Suprapubic skin (tissue), 4 donors: ENCODE measurements at regions not wholly inside any gene's neighbourhood (a gene's known extent, or its start where the extent isn't known, plus 50 kb on each side); places are given as distances from the start of the nearest gene placed in this dataset.

Experiments
- DNase-seq, 2 donors: peaks; one replicate each; pipeline ENCODE4 v3.0.0-alpha.2; 2019; ENCODE audit warnings: low spot score in 2 of 2
- H3K27ac ChIP-seq: fragments of 200-600 bp; sonication (generic); one replicate; pipeline ENCODE4 v1.5.1; 2019
- H3K27me3 ChIP-seq: fragments of 200-600 bp; sonication (generic); one replicate; pipeline ENCODE4 v1.5.1; 2019
- H3K36me3 ChIP-seq: fragments of 200-600 bp; sonication (generic); one replicate; pipeline ENCODE4 v1.5.1; 2019
- H3K4me1 ChIP-seq: fragments of 200-600 bp; sonication (generic); one replicate; pipeline ENCODE4 v1.5.1; 2019
- H3K4me3 ChIP-seq: fragments of 200-600 bp; sonication (generic); one replicate; pipeline ENCODE4 v1.5.1; 2019; ENCODE audit warnings: mild to moderate bottlenecking
- H3K9me3 ChIP-seq: fragments of 200-600 bp; sonication (generic); one replicate; pipeline ENCODE4 v1.5.1; 2019
- EP300 ChIP-seq: sonication (generic); formaldehyde crosslinking; IDR thresholded peaks from one replicate; pipeline ENCODE4 v1.6.1; 2017; ENCODE audit warnings: antibody characterized with exemption
- POLR2A ChIP-seq, 2 donors: fragments of 450-650 bp; IDR thresholded peaks; one replicate each; pipeline ENCODE4 v1.6.1; 2017; ENCODE audit warnings: antibody characterized with exemption in 2 of 2, mild to moderate bottlenecking in 2 of 2, moderate library complexity in 2 of 2
- POLR2AphosphoS5 ChIP-seq, 3 donors: sonication (generic); formaldehyde crosslinking; IDR thresholded peaks; one replicate each; pipeline ENCODE4 v1.6.1; 2017; ENCODE audit warnings: antibody characterized with exemption in 3 of 3
- WGBS: methylation state at CpG from one replicate; pipeline ENCODE4 v1.1.5; 2018; 5-methylcytosine and 5-hydroxymethylcytosine counted together
- TF ChIP-seq, protein P1 (sequence below), 2 donors: fragments of 200-600 bp in 1 of 2; fragments of 450-650 bp in 1 of 2; sonication (generic) in 1 of 2; IDR thresholded peaks; one replicate each; pipeline ENCODE4 v1.5.1; 2016 to 2019; ENCODE audit warnings: antibody characterized with exemption in 2 of 2, mild to moderate bottlenecking in 1 of 2, moderate library complexity in 1 of 2

DNA sequence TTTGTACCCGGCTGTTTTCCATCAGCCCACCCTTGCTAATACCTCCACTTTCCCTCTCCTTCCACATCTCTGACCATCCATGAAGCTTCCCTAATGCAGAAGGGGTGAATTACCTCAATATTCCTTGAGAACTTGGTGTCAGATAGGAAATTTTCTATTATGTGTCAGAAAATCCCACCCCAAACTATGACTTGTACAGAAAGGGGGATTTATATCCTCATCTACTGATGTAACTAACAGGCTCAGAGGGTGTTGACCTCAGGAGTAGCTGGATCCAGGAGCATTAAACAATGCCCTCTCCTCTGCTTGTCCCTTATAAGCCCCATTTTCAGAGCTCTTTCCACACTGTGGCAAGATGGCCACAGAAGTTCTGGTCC, 242.8 kb upstream of the TLE3 start:
- Histone ChIP-seq H3K9me3 (no peaks in the 10 kb centered on the region), H3K27me3 (no peaks in the 10 kb centered on the region), H3K4me1 (peaks cover 3% of the 10 kb centered on the region), H3K27ac (no peak overlapping the region), H3K4me3 (no peak overlapping the region), H3K36me3 (no peaks in the 10 kb centered on the region)
- TF ChIP-seq POLR2AphosphoS5 (IDR thresholded peaks at IDR 0.05) (no peak), EP300 (no peak)
- TF ChIP-seq, protein P1, sequence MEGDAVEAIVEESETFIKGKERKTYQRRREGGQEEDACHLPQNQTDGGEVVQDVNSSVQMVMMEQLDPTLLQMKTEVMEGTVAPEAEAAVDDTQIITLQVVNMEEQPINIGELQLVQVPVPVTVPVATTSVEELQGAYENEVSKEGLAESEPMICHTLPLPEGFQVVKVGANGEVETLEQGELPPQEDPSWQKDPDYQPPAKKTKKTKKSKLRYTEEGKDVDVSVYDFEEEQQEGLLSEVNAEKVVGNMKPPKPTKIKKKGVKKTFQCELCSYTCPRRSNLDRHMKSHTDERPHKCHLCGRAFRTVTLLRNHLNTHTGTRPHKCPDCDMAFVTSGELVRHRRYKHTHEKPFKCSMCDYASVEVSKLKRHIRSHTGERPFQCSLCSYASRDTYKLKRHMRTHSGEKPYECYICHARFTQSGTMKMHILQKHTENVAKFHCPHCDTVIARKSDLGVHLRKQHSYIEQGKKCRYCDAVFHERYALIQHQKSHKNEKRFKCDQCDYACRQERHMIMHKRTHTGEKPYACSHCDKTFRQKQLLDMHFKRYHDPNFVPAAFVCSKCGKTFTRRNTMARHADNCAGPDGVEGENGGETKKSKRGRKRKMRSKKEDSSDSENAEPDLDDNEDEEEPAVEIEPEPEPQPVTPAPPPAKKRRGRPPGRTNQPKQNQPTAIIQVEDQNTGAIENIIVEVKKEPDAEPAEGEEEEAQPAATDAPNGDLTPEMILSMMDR (IDR thresholded peaks at IDR 0.05) = no peak
- DNase-seq = no peak
- WGBS = 88% methylated on average over 1 of the region's 1 CpG

- no peaks in the 10 kb centered on the region for H3K9me3 ChIP-seq
- no peak for TF ChIP-seq POLR2A (IDR thresholded peaks at IDR 0.05)
- TF ChIP-seq EP300 = no peak
- no peak for TF ChIP-seq POLR2AphosphoS5 (IDR thresholded peaks at IDR 0.05)
- TF ChIP-seq, protein P1 (IDR thresholded peaks at IDR 0.05) = no peak
- no peaks in the 10 kb centered on the region for H3K36me3 ChIP-seq
- no peak overlapping the region for H3K27ac ChIP-seq
- no peaks in the 10 kb centered on the region for H3K27me3 ChIP-seq
- no peak overlapping the region for H3K4me3 ChIP-seq
- 68% methylated on average over 11 of the region's 11 CpGs for WGBS
- peaks cover 3% of the 10 kb centered on the region for H3K4me1 ChIP-seq
- no peak for DNase-seq
Measured at GRCh38 chr15:70339571-70340493, 242.1 kb upstream of the TLE3 start.

DNA sequence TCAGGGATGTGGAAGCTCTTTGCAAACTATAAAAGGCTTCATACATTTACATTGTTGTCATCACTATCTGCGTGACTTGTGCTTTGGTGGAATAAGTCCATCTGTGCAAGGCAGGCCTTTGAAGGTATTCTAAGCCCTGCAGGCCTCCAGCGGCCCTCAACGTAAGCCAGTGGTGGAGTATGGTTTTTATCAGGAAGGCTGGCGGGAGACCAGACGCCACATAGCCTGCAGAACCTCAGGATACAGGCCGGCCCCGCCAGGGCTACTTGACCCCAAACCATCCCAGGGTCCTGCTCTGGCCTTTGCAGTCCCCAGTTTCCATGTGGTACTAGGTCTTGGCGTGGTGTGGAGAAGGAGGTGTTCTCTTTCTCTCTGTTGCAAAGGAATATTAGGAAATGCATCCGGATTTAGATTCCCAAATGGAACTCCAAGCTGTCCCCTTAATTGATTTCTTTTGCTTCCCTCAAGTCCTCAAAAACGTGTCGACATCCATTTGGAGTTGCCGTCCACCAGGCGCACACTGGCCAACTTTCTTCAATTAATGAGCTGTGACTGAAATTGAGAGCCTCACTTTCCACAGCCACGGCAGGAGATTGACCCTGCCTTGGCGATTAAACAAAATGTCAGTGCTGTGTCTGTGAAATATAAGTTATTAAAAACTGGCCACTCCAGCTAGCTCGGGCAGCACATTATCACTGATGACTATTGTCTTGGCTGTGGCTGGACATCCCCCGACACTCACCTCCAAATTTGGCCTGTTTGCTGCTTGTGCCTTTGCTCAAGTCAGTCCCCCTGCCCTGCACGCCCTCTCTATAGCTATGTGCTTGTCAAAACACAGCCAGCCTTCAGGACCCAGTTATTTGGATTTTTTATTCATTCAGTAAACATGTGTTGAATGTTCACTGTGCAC, 239.8 kb upstream of the TLE3 start:
- peaks cover 3% of the 10 kb centered on the region for H3K4me1 ChIP-seq
- H3K36me3 ChIP-seq = no peaks in the 10 kb centered on the region
- no peaks in the 10 kb centered on the region for H3K27me3 ChIP-seq
- no peak for TF ChIP-seq POLR2A (IDR thresholded peaks at IDR 0.05)
- TF ChIP-seq POLR2AphosphoS5 (IDR thresholded peaks at IDR 0.05) = no peak
- TF ChIP-seq, protein P1 (IDR thresholded peaks at IDR 0.05) = no peak
- no peak for TF ChIP-seq EP300
- 77% methylated on average over 18 of the region's 18 CpGs for WGBS
- H3K27ac ChIP-seq = no peak overlapping the region
- H3K9me3 ChIP-seq = no peaks in the 10 kb centered on the region
- H3K4me3 ChIP-seq = no peak overlapping the region
- DNase-seq = no peak

DNA sequence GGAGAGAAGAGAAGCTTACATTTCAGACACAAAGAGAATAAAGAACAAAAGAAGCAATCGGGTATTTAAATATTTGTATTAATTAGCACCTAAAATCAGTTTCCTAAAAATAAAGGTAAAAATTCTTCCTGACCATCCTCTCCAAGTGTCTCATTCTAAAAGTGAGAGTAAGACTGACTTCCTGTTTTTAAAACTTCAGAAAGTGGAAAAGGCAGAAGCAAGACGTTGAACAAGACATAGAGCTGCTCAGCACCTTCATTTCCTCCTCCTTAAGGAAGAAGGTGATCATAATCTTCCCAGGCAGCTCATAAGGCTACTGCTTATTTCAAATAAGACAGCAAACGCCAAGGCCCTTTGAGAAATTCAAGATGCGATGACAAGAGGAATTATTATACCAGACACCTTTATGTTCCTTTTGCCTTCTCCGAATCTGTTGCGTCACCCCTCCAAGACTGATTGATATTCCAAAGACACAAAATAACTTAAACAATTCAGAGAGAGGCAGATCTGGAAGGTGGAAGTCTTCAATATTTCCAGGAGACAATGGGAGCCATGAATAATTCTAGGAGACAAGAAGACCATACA, 238.8 kb upstream of the TLE3 start:
- H3K4me3 ChIP-seq = no peak overlapping the region
- no peaks in the 10 kb centered on the region for H3K36me3 ChIP-seq
- TF ChIP-seq POLR2A (IDR thresholded peaks at IDR 0.05) = no peak
- TF ChIP-seq POLR2AphosphoS5 (IDR thresholded peaks at IDR 0.05) = no peak
- TF ChIP-seq, protein P1 (IDR thresholded peaks at IDR 0.05) = no peak
- TF ChIP-seq EP300 = no peak
- no peak for DNase-seq
- no peaks in the 10 kb centered on the region for H3K27me3 ChIP-seq
- no peaks in the 10 kb centered on the region for H3K9me3 ChIP-seq
- WGBS = 85% methylated on average over 6 of the region's 6 CpGs
- H3K4me1 ChIP-seq = peaks cover 3% of the 10 kb centered on the region
- no peak overlapping the region for H3K27ac ChIP-seq
